Epithelial cell of esophagus (primary cell): ENCODE measurements at regions not wholly inside any gene's neighbourhood (a gene's known extent, or its start where the extent isn't known, plus 50 kb on each side); places are given as distances from the start of the nearest gene placed in this dataset.

Experiments used
- DNase-seq: peaks from one replicate; pipeline ENCODE4 v3.0.0; 2010; ENCODE audit warnings: low read depth
- H3K4me3 ChIP-seq: 2 replicates; pipeline ENCODE4 v1.5.1; 2011; ENCODE audit warnings: mild to moderate bottlenecking, low read length, control low read depth
- CTCF ChIP-seq: IDR thresholded peaks from 2 replicates; pipeline ENCODE4 v1.5.1; 2011; ENCODE audit warnings: low read depth, mild to moderate bottlenecking, low read length, control low read depth, inconsistent platforms; ENCODE audit not compliant: insufficient read depth; ENCODE audit errors: missing control alignments

- no peak for DNase-seq
- H3K4me3 ChIP-seq = no peak overlapping the region
- no peak for TF ChIP-seq CTCF
Measured at GRCh38 chrX:137646472-137646871, 80.5 kb downstream of the ZIC3 start.

DNA sequence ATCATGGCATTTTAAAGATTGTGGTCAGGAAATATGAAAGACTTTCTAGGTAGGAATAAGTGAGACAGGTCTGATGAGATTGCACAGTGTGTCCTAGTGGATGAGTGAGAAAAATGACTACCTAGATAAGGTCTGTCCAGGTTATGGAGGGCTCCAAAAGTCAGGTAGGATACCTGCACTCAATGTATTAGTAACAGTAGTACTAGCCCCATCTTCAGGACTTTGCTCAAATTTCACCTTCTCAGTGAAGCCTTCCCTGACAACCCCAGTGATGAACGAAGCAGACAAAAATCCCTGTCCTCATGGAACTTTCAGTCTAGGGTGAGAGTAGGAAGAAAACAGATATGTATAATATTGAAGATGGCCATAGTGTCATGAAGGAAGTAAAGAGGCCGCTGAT lies 85.7 kb downstream of the ZIC3 start:
- H3K4me3 ChIP-seq = no peak overlapping the region
- TF ChIP-seq CTCF = no peak
- DNase-seq = no peak

- no peak overlapping the region for H3K4me3 ChIP-seq
- no peak for DNase-seq
- no peak for TF ChIP-seq CTCF
Measured at GRCh38 chrX:137652086-137652485, 86.2 kb downstream of the ZIC3 start.

DNA sequence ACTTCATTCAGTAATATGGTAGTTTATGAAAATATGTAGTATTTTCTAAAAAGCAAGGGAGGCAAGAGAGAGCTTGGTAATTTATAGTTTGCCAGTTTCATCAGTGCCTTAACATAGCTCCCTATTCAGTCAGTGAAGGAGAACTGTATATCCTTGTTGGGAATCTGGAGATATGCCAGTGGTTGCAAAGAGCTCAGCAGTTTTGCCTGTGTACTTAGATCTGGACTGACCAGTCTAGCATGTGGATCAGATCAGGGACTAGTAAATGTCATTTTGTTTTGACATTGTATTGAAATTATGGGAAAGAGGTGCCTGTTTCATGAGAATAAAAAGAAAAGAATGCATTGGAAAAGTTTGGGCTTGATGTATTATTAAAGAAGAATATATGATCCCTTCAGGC lies 88.6 kb downstream of the ZIC3 start:
- no peak for DNase-seq
- H3K4me3 ChIP-seq = no peak overlapping the region
- TF ChIP-seq CTCF = no peak

GRCh38 chrX:137667776-137668175 lies 101.8 kb downstream of the ZIC3 start:
- no peak overlapping the region for H3K4me3 ChIP-seq
- TF ChIP-seq CTCF = no peak
- no peak for DNase-seq

DNA sequence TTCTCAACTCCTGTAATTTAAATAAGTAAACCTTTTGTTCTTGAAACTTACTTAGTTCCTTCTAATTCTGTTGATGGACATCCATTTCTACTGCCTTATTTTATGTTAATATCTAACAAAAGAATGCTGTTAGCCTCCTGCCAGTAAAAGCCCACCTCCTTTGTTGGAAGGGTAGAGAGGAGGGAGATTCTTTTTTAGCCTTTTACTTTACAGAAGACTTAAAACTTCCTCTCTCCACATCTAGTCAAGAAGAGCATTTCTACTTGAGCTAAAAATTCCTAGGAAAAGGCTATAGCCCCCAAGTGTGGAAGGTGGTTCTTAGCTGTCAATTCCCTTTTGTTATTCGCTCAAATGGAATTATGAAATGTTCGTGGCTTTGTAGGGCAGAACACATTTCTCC lies 118.7 kb downstream of the ZIC3 start:
- DNase-seq = no peak
- no peak overlapping the region for H3K4me3 ChIP-seq
- TF ChIP-seq CTCF = no peak

GRCh38 chrX:137695417-137695816 lies 129.5 kb downstream of the ZIC3 start:
- no peak for DNase-seq
- no peak for TF ChIP-seq CTCF
- no peak overlapping the region for H3K4me3 ChIP-seq
